ENCODE measurements at regions not wholly inside any gene's neighbourhood (a gene's known extent, or its start where the extent isn't known, plus 50 kb on each side); places are given as distances from the start of the nearest gene placed in this dataset.

DNA sequence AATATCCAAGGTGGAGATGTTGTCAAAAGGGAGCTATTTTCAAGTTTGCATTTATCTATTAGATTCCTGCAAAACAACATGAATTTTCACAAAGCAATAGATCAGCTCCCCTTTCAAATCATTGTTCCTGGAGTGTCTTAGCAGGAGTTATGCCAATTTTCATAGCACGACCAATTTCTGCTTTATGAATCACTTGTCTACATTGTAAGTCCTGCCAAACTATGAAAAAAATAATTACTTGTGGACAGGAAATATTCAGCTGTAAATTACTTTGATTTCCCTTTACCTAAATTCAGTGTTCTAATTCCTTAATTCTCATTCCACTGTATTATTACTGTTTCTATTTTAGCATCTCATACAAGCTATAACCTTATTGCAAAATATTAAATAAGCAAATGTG lies 1289.6 kb downstream of the NSUN3 start:
- DNase-seq (ENCODE audit: insufficient read length, low spot score), result no peak
- TF ChIP-seq, protein P1, sequence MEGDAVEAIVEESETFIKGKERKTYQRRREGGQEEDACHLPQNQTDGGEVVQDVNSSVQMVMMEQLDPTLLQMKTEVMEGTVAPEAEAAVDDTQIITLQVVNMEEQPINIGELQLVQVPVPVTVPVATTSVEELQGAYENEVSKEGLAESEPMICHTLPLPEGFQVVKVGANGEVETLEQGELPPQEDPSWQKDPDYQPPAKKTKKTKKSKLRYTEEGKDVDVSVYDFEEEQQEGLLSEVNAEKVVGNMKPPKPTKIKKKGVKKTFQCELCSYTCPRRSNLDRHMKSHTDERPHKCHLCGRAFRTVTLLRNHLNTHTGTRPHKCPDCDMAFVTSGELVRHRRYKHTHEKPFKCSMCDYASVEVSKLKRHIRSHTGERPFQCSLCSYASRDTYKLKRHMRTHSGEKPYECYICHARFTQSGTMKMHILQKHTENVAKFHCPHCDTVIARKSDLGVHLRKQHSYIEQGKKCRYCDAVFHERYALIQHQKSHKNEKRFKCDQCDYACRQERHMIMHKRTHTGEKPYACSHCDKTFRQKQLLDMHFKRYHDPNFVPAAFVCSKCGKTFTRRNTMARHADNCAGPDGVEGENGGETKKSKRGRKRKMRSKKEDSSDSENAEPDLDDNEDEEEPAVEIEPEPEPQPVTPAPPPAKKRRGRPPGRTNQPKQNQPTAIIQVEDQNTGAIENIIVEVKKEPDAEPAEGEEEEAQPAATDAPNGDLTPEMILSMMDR (IDR thresholded peaks at IDR 0.05; ENCODE audit: insufficient read depth, missing control alignments), result no peak
- FAIRE-seq, result no peak

DNA sequence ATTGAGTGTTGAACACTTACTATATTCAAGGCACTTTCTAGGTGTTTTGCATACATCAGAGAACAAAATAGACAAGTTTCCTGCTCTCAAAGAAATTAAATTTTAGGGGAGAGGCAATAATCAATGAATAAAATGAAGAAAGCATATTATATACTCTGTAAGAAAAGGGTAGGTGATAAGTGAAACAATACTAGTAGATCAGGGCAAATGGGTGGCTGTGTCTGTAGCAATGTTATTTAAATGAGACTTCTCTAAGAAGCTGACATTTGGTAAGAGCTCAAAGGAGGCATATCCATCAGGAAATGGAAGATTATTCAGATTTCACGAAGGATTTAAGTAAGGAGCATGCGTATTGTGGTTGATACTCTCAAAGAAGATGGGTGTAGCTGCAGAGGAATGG lies 1291.6 kb downstream of the NSUN3 start:
- no peak for DNase-seq (ENCODE audit: insufficient read length, low spot score)
- FAIRE-seq, result no peak
- TF ChIP-seq, protein P1 (IDR thresholded peaks at IDR 0.05; ENCODE audit: insufficient read depth, missing control alignments), result no peak

DNA sequence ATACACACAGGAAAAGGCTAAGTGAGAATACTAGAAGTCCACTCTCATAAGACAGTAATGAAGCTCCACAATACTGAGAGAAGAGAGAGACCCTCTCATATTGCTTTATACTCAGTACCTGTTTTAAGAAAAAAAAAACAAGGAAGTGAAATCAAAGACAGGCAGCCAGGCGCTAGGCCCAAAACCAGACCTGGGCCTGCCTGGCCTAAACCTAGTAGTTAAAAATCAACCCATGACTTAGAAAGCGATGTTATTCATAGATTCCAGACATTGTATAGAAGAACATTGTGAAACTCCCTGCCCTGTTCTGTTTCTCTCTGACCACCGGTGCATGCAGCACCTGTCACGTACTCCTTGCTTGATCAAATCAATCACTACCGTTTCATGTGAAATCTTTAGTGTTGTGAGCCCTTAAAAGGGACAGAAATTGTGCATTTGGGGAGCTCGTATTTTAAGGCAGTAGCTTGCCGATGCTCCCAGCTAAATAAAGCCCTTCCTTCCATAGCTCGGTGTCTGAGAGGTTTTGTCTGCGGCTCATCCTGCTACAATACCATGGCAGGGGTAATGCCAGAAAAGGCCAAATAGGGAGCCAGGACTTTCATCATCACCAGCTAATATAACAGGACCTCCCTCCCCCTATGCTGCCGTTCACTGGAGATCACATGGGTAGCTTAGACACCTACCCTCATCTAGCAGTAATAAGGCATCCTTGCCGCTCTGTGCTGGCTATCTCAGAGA lies 1294.1 kb downstream of the NSUN3 start:
- TF ChIP-seq, protein P1 (IDR thresholded peaks at IDR 0.05; ENCODE audit: insufficient read depth, missing control alignments), result no peak
- DNase-seq (ENCODE audit: insufficient read length, low spot score) (no peak), FAIRE-seq (no peak)

DNA sequence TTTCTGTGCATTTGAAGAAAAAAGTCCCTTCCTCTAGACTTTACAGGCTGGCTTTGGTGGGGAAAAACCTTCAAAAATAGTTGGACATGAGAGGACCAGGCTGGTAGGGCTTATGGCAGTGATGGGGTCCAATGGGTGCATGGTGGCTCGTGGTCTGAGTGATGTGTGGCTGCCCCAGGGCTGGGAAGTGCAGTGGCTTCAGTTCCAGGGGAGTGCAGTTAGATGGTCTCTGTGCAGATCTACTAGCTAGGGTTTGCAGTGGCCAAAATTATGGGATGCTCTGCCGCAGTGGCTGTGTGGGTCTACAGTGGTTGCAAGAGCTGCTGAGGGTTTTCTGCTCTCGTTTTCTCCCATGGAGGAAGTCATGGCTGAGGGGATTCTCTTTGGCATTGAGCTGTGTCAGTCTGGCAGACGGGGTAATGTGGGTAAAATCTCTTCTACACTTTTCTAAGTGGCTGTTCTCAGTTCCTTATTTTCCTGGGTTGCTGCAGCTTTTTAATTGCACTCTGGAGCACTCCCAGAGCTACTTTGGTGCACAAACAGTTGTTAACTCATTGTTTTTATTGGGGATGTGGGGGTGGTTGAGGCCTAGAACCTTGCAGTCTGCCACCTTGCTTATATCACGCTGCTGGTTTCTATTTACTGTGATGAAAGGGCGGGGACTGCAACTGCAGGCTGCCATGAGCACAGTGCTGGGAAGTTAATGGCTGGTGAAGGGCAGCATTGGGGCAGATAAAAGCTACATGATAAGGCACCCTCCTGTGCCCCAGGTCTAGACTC lies 1324.6 kb downstream of the NSUN3 start:
- no peak for DNase-seq (ENCODE audit: insufficient read length, low spot score)
- TF ChIP-seq, protein P1 (IDR thresholded peaks at IDR 0.05; ENCODE audit: insufficient read depth, missing control alignments), result no peak
- FAIRE-seq, result no peak

DNA sequence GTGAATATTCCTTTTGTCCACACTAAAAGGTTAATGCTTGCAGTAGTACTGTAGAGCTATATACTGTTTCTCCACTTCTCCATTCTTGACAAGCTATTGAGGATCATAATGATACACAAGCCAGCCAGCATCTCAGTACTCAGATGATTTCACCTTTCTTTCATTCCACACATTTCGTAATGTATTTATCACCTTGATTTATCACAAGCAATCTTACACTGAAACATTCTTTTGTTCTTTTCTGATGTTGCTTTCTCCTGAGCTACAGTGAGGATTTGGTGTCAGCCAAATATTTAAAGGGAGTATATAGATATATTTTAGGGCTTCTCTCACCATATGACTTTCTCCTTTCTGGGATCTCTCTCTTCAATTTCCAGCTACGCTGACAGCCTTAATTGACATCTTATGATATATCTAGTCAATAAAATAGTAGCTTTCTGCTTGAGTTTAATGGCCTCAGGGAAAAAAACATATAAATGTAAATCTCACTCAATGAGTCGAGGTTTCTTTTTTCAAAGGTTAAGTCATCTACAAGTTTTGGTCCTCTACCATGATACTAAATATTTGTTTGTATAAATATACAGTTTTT lies 1327.0 kb downstream of the NSUN3 start:
- FAIRE-seq, result no peak
- no peak for DNase-seq (ENCODE audit: insufficient read length, low spot score)
- TF ChIP-seq, protein P1 (IDR thresholded peaks at IDR 0.05; ENCODE audit: insufficient read depth, missing control alignments), result no peak

DNA sequence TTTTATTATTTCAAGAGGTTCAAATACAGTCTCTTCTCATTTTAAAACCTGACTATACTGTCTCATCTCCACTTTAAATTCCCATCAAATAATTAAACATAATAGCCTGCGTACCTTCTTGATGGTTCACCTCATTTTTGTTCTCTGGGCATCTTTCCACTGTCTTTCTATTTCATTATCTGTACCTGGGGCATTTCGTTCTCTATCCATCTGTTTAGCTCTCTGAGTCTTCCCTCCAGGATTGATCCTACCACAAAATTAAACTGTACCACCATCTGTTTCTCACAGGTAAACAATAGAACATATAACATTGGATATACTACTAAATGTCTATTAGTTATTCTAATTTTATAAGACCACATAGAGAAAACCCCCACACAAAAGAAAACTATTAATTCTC lies 1331.4 kb downstream of the NSUN3 start:
- DNase-seq (ENCODE audit: insufficient read length, low spot score) (no peak), FAIRE-seq (no peak)
- TF ChIP-seq, protein P1 (IDR thresholded peaks at IDR 0.05; ENCODE audit: insufficient read depth, missing control alignments), result no peak
